Activated CD4-positive, alpha-beta T cell treated with anti-CD3 and anti-CD28 coated beads, Interleukin-2, amount 10 ng/mL, durations not matched to agents 7 days and 5 days (primary cell): ENCODE measurements at regions not wholly inside any gene's neighbourhood (a gene's known extent, or its start where the extent isn't known, plus 50 kb on each side); places are given as distances from the start of the nearest gene placed in this dataset.
"Not testable (repeated sequence)": the region's sequence is repeated elsewhere in the genome, so short reads cannot be mapped to it uniquely, and the experiment has no call there.

Experiments used
- CTCF ChIA-PET: fragments of 350-600 bp; sonication (Branson Sonifier 250); formaldehyde crosslinking; loops from one replicate; lab custom pipeline; 2021; ENCODE audit warnings: antibody characterized with exemption; lab: Charles Lee
- POLR2A ChIA-PET: fragments of 350-600 bp; sonication (Branson Sonifier 250); formaldehyde crosslinking; loops from one replicate; lab custom pipeline; 2021; ENCODE audit warnings: antibody characterized with exemption; lab: Charles Lee
- DNase-seq: peaks from one replicate; pipeline ENCODE4 v3.0.0-alpha.2; 2020
- H3K27ac Mint-ChIP-seq: one replicate; pipeline ENCODE4 v1.8.0; 2021; ENCODE audit warnings: mild to moderate bottlenecking, moderate library complexity, mixed read lengths
- H3K27me3 Mint-ChIP-seq: one replicate; pipeline ENCODE4 v1.8.0; 2021; ENCODE audit warnings: mixed read lengths
- H3K36me3 Mint-ChIP-seq: one replicate; pipeline ENCODE4 v1.8.0; 2021; ENCODE audit warnings: low read depth, mixed read lengths
- H3K4me1 Mint-ChIP-seq: one replicate; pipeline ENCODE4 v1.8.0; 2021; ENCODE audit warnings: mixed read lengths
- H3K4me3 Mint-ChIP-seq: one replicate; pipeline ENCODE4 v1.8.0; 2021; ENCODE audit warnings: mild to moderate bottlenecking, moderate library complexity, mixed read lengths
- H3K9me3 Mint-ChIP-seq: one replicate; pipeline ENCODE4 v1.8.0; 2021; ENCODE audit warnings: mixed read lengths

DNA sequence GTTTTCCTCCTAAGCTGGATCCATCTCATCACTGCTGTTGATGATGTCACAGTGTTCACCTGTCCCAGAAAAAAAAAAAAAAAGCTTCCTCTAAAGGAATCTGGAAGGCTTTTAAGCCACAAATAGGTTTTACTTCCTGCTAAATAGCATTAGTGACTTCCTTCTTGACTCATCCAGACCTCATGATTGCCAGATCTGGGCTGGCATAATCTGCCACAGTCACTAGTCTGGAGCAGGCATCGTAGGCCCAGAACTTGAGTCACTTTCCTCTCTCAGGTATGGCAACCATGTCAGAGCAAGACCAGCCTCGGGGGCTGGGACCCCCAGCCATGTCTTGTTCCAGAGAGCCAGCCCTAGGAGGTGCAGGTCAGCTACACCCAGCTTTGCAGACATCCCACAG lies 266.5 kb upstream of the CADM2 start:
- ChIA-PET CTCF (no interaction called here), POLR2A (no interaction called here)
- Mint-ChIP-seq H3K27me3 (no peaks in the 10 kb centered on the region), H3K36me3 (no peaks in the 10 kb centered on the region), H3K4me1 (no peaks in the 10 kb centered on the region), H3K4me3 (no peak overlapping the region), H3K27ac (no peak overlapping the region), H3K9me3 (peaks cover 2% of the 10 kb centered on the region)
- no peak for DNase-seq

- H3K27me3 Mint-ChIP-seq, DNase-seq, H3K4me3 Mint-ChIP-seq, H3K9me3 Mint-ChIP-seq, H3K4me1 Mint-ChIP-seq, H3K27ac Mint-ChIP-seq, CTCF ChIA-PET, H3K36me3 Mint-ChIP-seq, POLR2A ChIA-PET: not testable (repeated sequence)
Measured at GRCh38 chr3:84710288-84710687, 248.5 kb upstream of the CADM2 start.

- CTCF ChIA-PET = no interaction called here
- H3K4me3 Mint-ChIP-seq = no peak overlapping the region
Measured at GRCh38 chr3:84717894-84718293, 240.9 kb upstream of the CADM2 start.

GRCh38 chr3:84724877-84725276 lies 233.9 kb upstream of the CADM2 start:
- H3K4me3 Mint-ChIP-seq = no peak overlapping the region
- no peak for DNase-seq
- H3K36me3 Mint-ChIP-seq = no peaks in the 10 kb centered on the region
- H3K27ac Mint-ChIP-seq = no peak overlapping the region
- peaks cover 12% of the 10 kb centered on the region for H3K9me3 Mint-ChIP-seq
- H3K4me1 Mint-ChIP-seq = no peaks in the 10 kb centered on the region
- H3K27me3 Mint-ChIP-seq = no peaks in the 10 kb centered on the region
- ChIA-PET CTCF (no interaction called here), POLR2A (no interaction called here)

More at GRCh38 chr3:84717894-84718293, 240.9 kb upstream of the CADM2 start:
- no peaks in the 10 kb centered on the region for H3K27me3 Mint-ChIP-seq
- no peak for DNase-seq
- H3K36me3 Mint-ChIP-seq = no peaks in the 10 kb centered on the region
- no peaks in the 10 kb centered on the region for H3K4me1 Mint-ChIP-seq
- POLR2A ChIA-PET = no interaction called here
- peaks cover 18% of the 10 kb centered on the region for H3K9me3 Mint-ChIP-seq
- no peak overlapping the region for H3K27ac Mint-ChIP-seq

DNA sequence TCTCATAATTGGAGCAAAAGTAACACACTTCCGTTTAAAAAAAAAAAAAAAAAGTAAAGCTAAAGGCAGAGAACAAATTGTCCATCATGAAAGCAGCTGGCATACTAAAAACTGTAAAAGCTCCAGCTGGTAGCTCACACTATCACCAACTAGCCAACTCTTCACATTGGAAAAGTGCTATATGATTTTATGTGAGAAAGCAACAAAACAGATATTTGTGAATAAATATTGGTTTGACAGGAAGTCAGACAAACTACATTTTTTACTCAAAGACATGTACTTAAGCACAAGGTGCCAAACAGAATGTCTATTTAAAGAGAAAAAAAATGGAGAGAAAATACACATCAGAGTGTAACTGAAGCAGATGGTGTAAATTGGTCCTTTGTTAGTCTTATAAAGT lies 231.2 kb upstream of the CADM2 start:
- no peaks in the 10 kb centered on the region for H3K27me3 Mint-ChIP-seq
- POLR2A ChIA-PET = no interaction called here
- H3K27ac Mint-ChIP-seq = no peak overlapping the region
- no peak for DNase-seq
- CTCF ChIA-PET = no interaction called here
- no peaks in the 10 kb centered on the region for H3K36me3 Mint-ChIP-seq
- H3K4me1 Mint-ChIP-seq = no peaks in the 10 kb centered on the region
- no peak overlapping the region for H3K4me3 Mint-ChIP-seq
- H3K9me3 Mint-ChIP-seq = peaks cover 2% of the 10 kb centered on the region

GRCh38 chr3:84734731-84735130 lies 224.1 kb upstream of the CADM2 start:
- H3K4me1 Mint-ChIP-seq, H3K27ac Mint-ChIP-seq, H3K4me3 Mint-ChIP-seq, H3K36me3 Mint-ChIP-seq, H3K9me3 Mint-ChIP-seq, CTCF ChIA-PET, POLR2A ChIA-PET, DNase-seq, H3K27me3 Mint-ChIP-seq: not testable (repeated sequence)

GRCh38 chr3:84738086-84738485 lies 220.7 kb upstream of the CADM2 start:
- Mint-ChIP-seq H3K4me1 (no peaks in the 10 kb centered on the region), H3K27ac (no peak overlapping the region), H3K9me3 (peaks cover 4% of the 10 kb centered on the region), H3K27me3 (no peaks in the 10 kb centered on the region), H3K4me3 (no peak overlapping the region), H3K36me3 (no peaks in the 10 kb centered on the region)
- POLR2A ChIA-PET = no interaction called here
- CTCF ChIA-PET = no interaction called here
- DNase-seq = no peak

GRCh38 chr3:84742915-84743425 lies 215.8 kb upstream of the CADM2 start:
- POLR2A ChIA-PET = no interaction called here
- Mint-ChIP-seq H3K9me3 (peaks cover 2% of the 10 kb centered on the region), H3K27me3 (no peaks in the 10 kb centered on the region)

DNA sequence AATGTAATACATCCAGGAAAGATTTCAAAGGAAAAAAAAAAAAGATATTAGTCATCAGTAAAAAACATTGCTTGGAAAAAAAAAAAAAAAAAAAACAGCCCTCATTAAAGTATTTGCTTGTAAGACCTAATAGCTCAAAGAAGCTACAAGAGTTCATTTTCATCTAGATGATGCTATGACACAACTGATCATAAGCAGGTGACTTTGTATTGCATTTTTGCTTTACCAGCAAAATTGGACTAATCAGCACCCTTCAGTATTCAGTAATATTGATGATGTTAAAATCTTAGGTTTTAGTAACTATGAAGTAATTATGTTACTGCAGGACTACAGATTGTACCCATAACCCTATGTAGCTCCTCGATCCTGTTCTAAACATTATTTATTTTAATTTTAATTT lies 214.7 kb upstream of the CADM2 start:
- no peaks in the 10 kb centered on the region for H3K4me1 Mint-ChIP-seq
- peaks cover 2% of the 10 kb centered on the region for H3K9me3 Mint-ChIP-seq
- CTCF ChIA-PET = no interaction called here
- H3K27me3 Mint-ChIP-seq = no peaks in the 10 kb centered on the region
- DNase-seq = no peak
- H3K36me3 Mint-ChIP-seq = no peaks in the 10 kb centered on the region
- no peak overlapping the region for H3K4me3 Mint-ChIP-seq
- POLR2A ChIA-PET = no interaction called here
- no peak overlapping the region for H3K27ac Mint-ChIP-seq

More at GRCh38 chr3:84742915-84743425, 215.8 kb upstream of the CADM2 start:
- CTCF ChIA-PET = interaction anchor here (0.7 kb wide), 1 partner anchor 14 kb away, joined by 3 read pairs; no protein-coding TSS in a partner anchor
- Mint-ChIP-seq H3K4me3 (no peak overlapping the region), H3K36me3 (no peaks in the 10 kb centered on the region), H3K27ac (no peak overlapping the region), H3K4me1 (no peaks in the 10 kb centered on the region)
- no peak for DNase-seq

GRCh38 chr3:84755860-84756259 lies 202.9 kb upstream of the CADM2 start:
- CTCF ChIA-PET = no interaction called here
- Mint-ChIP-seq H3K27me3 (no peaks in the 10 kb centered on the region), H3K36me3 (no peaks in the 10 kb centered on the region), H3K9me3 (peaks cover 12% of the 10 kb centered on the region), H3K4me3 (no peak overlapping the region), H3K27ac (no peak overlapping the region), H3K4me1 (no peaks in the 10 kb centered on the region)
- POLR2A ChIA-PET = no interaction called here
- no peak for DNase-seq

DNA sequence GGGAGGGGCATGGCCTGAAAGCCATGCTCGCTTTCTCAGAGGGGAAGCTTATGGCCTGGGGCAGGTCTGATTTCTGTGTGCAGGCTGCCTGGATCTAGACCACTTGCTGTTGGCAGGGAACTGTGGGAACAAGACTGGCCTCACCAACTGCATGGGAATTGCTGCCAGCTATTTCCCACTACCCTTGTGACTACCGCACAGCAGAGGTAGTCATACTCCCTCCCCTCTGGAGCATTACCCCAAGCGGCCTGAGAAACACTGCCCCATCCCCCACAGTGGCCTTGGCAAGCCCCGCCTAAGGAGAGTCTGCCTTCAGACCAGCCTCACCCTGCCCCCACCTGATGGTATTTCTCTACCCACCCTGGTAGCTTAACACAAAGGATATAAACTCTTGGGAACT lies 199.4 kb upstream of the CADM2 start:
- POLR2A ChIA-PET = no interaction called here
- Mint-ChIP-seq H3K36me3 (no peaks in the 10 kb centered on the region), H3K9me3 (peaks cover 21% of the 10 kb centered on the region), H3K4me3 (no peak overlapping the region), H3K27me3 (no peaks in the 10 kb centered on the region), H3K27ac (no peak overlapping the region), H3K4me1 (no peaks in the 10 kb centered on the region)
- CTCF ChIA-PET = no interaction called here
- no peak for DNase-seq

DNA sequence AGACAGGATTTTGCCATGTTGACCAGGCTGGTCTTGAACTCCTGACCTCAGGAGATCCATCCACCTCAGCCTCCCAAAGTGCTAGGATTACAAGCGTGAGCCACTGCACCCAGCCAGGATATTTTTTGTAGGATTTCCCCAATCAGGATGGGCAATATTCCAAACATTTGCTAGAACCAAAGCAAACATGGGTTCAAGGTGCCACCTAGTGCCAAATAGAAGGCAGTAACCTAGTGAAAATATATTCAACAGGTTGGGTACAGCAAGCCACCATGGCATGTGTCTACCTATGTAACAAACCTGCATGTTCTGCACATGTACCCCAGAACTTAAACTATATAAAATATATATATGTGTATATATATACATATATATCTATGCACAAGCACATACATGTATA lies 185.9 kb upstream of the CADM2 start:
- Mint-ChIP-seq H3K4me3 (no peak overlapping the region), H3K27ac (no peak overlapping the region), H3K27me3 (no peaks in the 10 kb centered on the region), H3K36me3 (no peaks in the 10 kb centered on the region), H3K9me3 (peaks cover 12% of the 10 kb centered on the region), H3K4me1 (no peaks in the 10 kb centered on the region)
- DNase-seq = no peak
- ChIA-PET POLR2A (no interaction called here), CTCF (no interaction called here)

GRCh38 chr3:84783281-84783680 lies 175.5 kb upstream of the CADM2 start:
- Mint-ChIP-seq H3K27ac (no peak overlapping the region), H3K4me1 (no peaks in the 10 kb centered on the region), H3K9me3 (peaks cover 3% of the 10 kb centered on the region), H3K36me3 (no peaks in the 10 kb centered on the region), H3K4me3 (no peak overlapping the region), H3K27me3 (no peaks in the 10 kb centered on the region)
- DNase-seq = no peak
- CTCF ChIA-PET = no interaction called here
- POLR2A ChIA-PET = no interaction called here

GRCh38 chr3:84789961-84790360 lies 168.8 kb upstream of the CADM2 start:
- Mint-ChIP-seq H3K36me3 (no peaks in the 10 kb centered on the region), H3K4me1 (no peaks in the 10 kb centered on the region), H3K9me3 (peaks cover 9% of the 10 kb centered on the region), H3K4me3 (no peak overlapping the region), H3K27ac (no peak overlapping the region), H3K27me3 (no peaks in the 10 kb centered on the region)
- no peak for DNase-seq
- ChIA-PET POLR2A (no interaction called here), CTCF (no interaction called here)
